ENCODE measurements at regions not wholly inside any gene's neighbourhood (a gene's known extent, or its start where the extent isn't known, plus 50 kb on each side); places are given as distances from the start of the nearest gene placed in this dataset.
"Not testable (repeated sequence)": the region's sequence is repeated elsewhere in the genome, so short reads cannot be mapped to it uniquely, and the experiment has no call there.

GRCh38 chr19:28377077-28377476, 835.9 kb downstream of the UQCRFS1 start:
- H3K4me1 ChIP-seq = no peaks in the 10 kb centered on the region
- TF ChIP-seq Cebpa-rat (IDR thresholded peaks at IDR 0.05) = no peak
- no peak overlapping the region for H3K4me3 ChIP-seq
- H4K20me1 ChIP-seq = no peaks in the 10 kb centered on the region
- H3K9ac ChIP-seq = no peak overlapping the region
- H3K9me3 ChIP-seq = no peaks in the 10 kb centered on the region
- no peaks in the 10 kb centered on the region for H3K36me3 ChIP-seq
- H3K27me3 ChIP-seq = no peaks in the 10 kb centered on the region
- no peak overlapping the region for H3K4me2 ChIP-seq
- H3K27ac ChIP-seq = no peak overlapping the region

DNA sequence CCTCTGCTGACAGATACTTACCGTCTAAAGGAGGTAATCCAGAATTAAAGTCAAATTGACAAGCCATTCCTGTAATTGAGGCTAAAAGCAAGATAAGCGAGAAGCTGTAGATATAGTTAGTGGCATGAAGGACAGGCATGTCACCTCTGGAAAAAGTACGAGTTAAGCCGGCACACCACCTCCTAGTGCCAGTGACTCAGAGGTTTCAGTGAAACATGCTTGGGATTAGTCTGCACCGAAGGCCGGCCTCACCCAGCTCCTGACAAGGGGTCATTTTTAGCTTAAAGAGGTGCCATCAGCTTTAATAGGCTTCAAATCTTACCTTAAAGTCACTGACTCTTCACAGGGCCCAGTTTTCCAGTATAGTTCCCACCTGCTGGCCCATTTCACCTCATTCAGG, 838.0 kb downstream of the UQCRFS1 start:
- no peak overlapping the region for H3K4me3 ChIP-seq
- no peaks in the 10 kb centered on the region for H4K20me1 ChIP-seq
- H3K9ac ChIP-seq = no peak overlapping the region
- H3K4me2 ChIP-seq = no peak overlapping the region
- no peaks in the 10 kb centered on the region for H3K36me3 ChIP-seq
- H3K4me1 ChIP-seq = no peaks in the 10 kb centered on the region
- H3K9me3 ChIP-seq = no peaks in the 10 kb centered on the region
- H3K27me3 ChIP-seq = no peaks in the 10 kb centered on the region
- TF ChIP-seq Cebpa-rat (IDR thresholded peaks at IDR 0.05) = no peak
- no peak overlapping the region for H3K27ac ChIP-seq

DNA sequence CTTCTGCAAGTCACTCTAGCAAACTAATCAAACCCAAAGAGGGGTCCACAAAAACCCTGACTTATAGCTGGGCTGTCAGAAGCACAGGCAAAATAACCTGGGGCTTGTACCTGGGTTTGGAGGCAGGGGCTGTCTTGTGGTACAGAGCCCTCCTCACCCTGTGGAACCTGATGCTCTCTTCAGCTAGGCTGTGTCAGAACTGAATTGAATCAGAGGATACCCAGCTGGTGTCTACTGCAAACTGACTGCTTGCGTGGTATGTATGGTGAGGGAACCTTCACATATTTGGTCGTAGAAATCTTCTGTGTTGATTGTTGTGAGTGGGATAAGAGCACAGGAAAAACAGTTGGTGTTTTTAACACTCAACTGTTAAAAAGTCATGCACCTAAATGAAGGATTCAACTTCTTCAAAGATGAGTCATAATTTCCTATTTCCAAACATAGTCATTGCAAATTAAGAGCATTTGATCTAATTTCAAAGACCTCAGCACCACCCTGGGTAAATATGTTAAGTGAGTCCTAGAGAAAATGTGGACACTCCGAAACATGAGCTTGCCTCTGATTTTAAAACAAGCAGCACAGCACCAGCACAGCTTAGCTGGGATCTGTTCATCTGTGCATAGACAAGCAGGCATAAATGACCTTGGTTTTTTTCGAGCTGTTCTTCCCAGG, 840.2 kb downstream of the UQCRFS1 start:
- no peaks in the 10 kb centered on the region for H3K36me3 ChIP-seq
- H3K4me3 ChIP-seq = no peak overlapping the region
- no peaks in the 10 kb centered on the region for H3K4me1 ChIP-seq
- no peaks in the 10 kb centered on the region for H4K20me1 ChIP-seq
- no peaks in the 10 kb centered on the region for H3K27me3 ChIP-seq
- H3K9me3 ChIP-seq = no peaks in the 10 kb centered on the region
- no peak overlapping the region for H3K27ac ChIP-seq
- H3K4me2 ChIP-seq = no peak overlapping the region
- no peak for TF ChIP-seq Cebpa-rat (IDR thresholded peaks at IDR 0.05)
- no peak overlapping the region for H3K9ac ChIP-seq

DNA sequence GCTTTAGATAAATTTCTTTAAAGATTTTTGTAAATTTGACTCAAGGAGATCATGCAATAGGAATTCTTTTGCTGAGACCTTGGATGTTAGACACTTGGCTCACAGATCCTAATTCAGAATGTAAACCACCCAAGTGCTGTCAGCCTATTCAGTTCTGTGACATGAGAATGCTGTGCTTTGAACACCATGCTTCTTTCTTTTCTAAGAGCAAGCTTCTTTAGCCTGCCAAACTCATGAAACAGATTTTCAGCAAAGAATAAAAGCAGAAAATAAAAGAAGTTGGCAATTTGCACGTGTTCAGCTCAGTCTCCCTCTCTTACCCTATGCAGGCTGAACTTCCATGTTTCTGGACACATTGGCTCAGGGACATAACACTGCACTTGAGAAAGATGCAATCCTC, 845.8 kb downstream of the UQCRFS1 start:
- Histone ChIP-seq H3K9me3 (no peaks in the 10 kb centered on the region), H3K27ac (no peak overlapping the region), H3K4me1 (no peaks in the 10 kb centered on the region), H4K20me1 (no peaks in the 10 kb centered on the region), H3K36me3 (no peaks in the 10 kb centered on the region), H3K4me3 (no peak overlapping the region), H3K27me3 (no peaks in the 10 kb centered on the region), H3K9ac (no peak overlapping the region), H3K4me2 (no peak overlapping the region)
- TF ChIP-seq Cebpa-rat (IDR thresholded peaks at IDR 0.05) = no peak

GRCh38 chr19:28363254-28363653, 849.7 kb downstream of the UQCRFS1 start:
- H3K4me2 ChIP-seq = no peak overlapping the region
- H3K4me3 ChIP-seq = no peak overlapping the region
- H3K27ac ChIP-seq = no peak overlapping the region
- no peak overlapping the region for H3K9ac ChIP-seq
- H3K36me3 ChIP-seq = no peaks in the 10 kb centered on the region
- H3K4me1 ChIP-seq = no peaks in the 10 kb centered on the region
- no peak for TF ChIP-seq Cebpa-rat (IDR thresholded peaks at IDR 0.05)
- no peaks in the 10 kb centered on the region for H3K27me3 ChIP-seq
- no peaks in the 10 kb centered on the region for H3K9me3 ChIP-seq
- no peaks in the 10 kb centered on the region for H4K20me1 ChIP-seq

- Histone ChIP-seq H3K36me3 (no peaks in the 10 kb centered on the region), H3K4me3 (no peak overlapping the region), H3K27me3 (no peaks in the 10 kb centered on the region), H3K4me1 (no peaks in the 10 kb centered on the region), H3K27ac (no peak overlapping the region), H3K4me2 (no peak overlapping the region), H3K9ac (no peak overlapping the region), H3K9me3 (no peaks in the 10 kb centered on the region), H4K20me1 (no peaks in the 10 kb centered on the region)
- TF ChIP-seq Cebpa-rat (IDR thresholded peaks at IDR 0.05) = no peak
Measured at GRCh38 chr19:28359431-28360414, 853.2 kb downstream of the UQCRFS1 start.

DNA sequence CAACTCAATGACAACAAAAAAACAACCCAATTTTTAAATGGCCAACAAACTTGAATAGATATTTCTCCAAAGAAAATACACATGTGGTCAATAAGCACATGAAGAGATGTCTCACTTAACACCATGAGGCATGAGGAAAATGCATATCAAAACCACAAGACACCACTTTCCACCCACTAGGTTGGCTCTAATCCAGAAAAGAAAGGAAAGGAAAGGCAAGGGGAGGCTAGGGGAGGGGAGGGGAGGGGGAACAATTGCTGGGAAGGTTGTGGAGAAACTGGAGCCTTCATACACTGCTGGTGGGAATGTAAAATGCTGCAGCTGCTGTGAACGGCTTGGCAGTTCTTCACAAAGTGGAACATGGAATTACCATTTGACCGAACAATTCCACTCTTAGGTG, 854.3 kb downstream of the UQCRFS1 start:
- H3K36me3 ChIP-seq = no peaks in the 10 kb centered on the region
- no peak for TF ChIP-seq Cebpa-rat (IDR thresholded peaks at IDR 0.05)
- no peaks in the 10 kb centered on the region for H3K27me3 ChIP-seq
- no peak overlapping the region for H3K4me3 ChIP-seq
- H3K9ac ChIP-seq = no peak overlapping the region
- no peaks in the 10 kb centered on the region for H3K9me3 ChIP-seq
- no peaks in the 10 kb centered on the region for H3K4me1 ChIP-seq
- H3K27ac ChIP-seq = no peak overlapping the region
- H3K4me2 ChIP-seq = no peak overlapping the region
- no peaks in the 10 kb centered on the region for H4K20me1 ChIP-seq

DNA sequence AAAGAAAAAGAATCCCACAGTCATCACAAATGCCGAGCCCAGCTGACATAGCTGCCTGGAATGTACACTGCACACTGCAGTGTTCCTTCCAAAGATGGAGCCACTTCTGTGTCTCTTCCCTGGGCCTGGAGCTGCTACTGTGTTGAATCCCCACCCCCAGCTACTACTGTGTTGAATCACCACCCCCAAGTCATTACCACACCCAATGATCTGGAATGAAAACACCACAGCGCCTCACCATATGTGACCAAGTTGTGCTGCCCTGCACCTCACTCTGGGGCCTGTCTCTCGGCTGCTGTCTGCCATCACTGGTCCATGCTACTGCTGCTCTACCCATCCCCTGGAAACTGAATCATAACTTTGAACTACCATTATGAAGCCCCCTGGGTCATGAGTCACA, 861.2 kb downstream of the UQCRFS1 start:
- no peak overlapping the region for H3K9ac ChIP-seq
- no peaks in the 10 kb centered on the region for H3K36me3 ChIP-seq
- H3K4me2 ChIP-seq = no peak overlapping the region
- no peak overlapping the region for H3K27ac ChIP-seq
- H3K27me3 ChIP-seq = no peaks in the 10 kb centered on the region
- H3K9me3 ChIP-seq = peaks cover 10% of the 10 kb centered on the region; the same call in 1 of the 2 replicates
- H3K4me3 ChIP-seq = no peak overlapping the region
- H4K20me1 ChIP-seq = no peaks in the 10 kb centered on the region
- no peak for TF ChIP-seq Cebpa-rat (IDR thresholded peaks at IDR 0.05)
- H3K4me1 ChIP-seq = no peaks in the 10 kb centered on the region

DNA sequence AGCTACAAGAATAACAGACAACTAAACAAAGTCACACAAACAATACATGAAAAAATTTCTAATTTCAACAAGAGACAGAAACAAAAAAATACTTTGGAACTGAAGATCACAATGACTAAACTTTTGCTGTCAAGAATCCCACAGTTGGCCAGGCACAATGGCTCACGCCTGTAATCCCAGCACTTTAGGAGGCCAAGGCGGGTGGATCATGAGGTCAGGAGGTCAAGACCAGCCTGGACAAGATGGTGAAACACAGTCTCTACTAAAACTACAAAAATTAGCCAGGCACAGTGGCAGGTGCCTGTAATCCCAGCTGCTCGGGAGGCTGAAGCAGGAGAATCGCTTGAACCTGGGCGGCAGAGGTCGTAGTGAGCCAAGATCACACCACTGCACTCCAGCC, 861.6 kb downstream of the UQCRFS1 start:
- H4K20me1 ChIP-seq, H3K4me1 ChIP-seq, H3K9ac ChIP-seq, H3K27me3 ChIP-seq, H3K36me3 ChIP-seq, H3K4me2 ChIP-seq, H3K4me3 ChIP-seq, H3K27ac ChIP-seq: not testable (repeated sequence)
- H3K9me3 ChIP-seq = peaks cover 10% of the 10 kb centered on the region; the same call in 1 of the 2 replicates

DNA sequence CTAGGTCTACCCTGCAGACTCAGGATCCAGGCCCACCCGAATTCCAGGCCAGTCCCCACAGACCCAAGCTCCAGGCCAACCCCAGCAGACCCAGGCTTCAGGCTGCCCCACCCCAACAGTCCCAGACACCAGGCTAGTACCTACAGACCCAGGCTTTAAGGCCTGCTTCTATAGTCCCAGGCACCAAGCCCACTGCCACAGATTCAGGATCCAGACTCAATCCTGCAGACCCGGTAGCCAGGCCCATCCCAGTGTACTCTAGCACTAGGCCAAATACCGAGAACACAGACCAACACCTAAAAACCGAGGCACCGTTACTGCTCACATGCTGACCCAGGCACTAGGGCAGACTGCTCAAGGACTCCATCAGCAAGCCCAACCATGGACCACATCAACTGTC, 862.3 kb downstream of the UQCRFS1 start:
- Histone ChIP-seq H3K9me3 (peaks cover 10% of the 10 kb centered on the region; the same call in 1 of the 2 replicates), H3K9ac (no peak overlapping the region), H3K36me3 (no peaks in the 10 kb centered on the region), H3K4me2 (no peak overlapping the region), H3K27ac (no peak overlapping the region), H4K20me1 (no peaks in the 10 kb centered on the region), H3K4me3 (no peak overlapping the region), H3K27me3 (no peaks in the 10 kb centered on the region), H3K4me1 (no peaks in the 10 kb centered on the region)
- TF ChIP-seq Cebpa-rat (IDR thresholded peaks at IDR 0.05) = no peak
